HG03439 (cell line): ENCODE measurements at regions not wholly inside any gene's neighbourhood (a gene's known extent, or its start where the extent isn't known, plus 50 kb on each side); places are given as distances from the start of the nearest gene placed in this dataset.

Experiments
- ATAC-seq: cut with Tn5 transposase; IDR thresholded peaks from one replicate; pipeline ENCODE4 v1.9.1; 2021; ENCODE audit warnings: mild to moderate bottlenecking, moderate library complexity; ENCODE audit not compliant: unreplicated experiment

GRCh38 chr16:48105976-48106375, 49.8 kb downstream of the ABCC12 start:
- ATAC-seq: no peak

DNA sequence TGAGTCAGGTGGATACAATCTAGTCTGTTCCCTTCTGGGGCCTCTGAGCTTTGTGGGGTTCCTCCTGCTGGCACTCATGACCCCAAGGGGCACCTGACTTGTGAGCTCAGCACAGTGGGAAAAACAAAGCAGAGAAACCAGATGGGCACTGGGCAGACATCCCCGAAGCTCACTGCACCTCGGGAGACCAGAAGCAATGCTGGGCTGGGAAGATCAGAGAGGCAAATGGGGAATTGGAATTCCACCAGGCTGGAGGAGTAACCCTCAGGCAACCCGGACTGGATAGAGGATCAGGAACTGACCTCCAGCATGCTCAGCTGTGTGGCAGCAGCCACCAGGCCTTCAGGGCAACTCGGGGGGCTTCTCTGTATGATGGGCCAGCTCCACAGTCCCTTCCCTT, 50.3 kb downstream of the ABCC12 start:
- ATAC-seq: no peak

DNA sequence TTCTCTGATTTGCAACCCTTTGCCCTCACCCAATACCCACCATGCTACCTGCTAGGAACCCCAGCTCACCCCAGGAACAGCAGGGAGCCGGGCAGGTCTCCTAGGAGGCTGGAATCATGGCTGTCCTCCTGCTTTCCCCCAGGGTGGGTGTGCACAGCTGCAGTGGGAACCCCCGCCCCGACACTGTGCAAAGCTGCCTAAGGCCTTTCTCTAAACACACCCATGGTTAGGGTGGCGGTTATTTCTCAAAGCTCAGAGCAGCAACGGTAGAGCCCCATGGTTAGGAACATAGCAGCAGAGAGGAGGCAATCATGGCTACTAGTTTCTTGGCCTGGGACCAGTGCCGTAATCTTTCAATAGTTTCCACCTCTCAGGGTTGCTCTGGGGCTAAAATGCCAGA, 52.2 kb downstream of the ABCC12 start:
- no peak for ATAC-seq

GRCh38 chr16:48102083-48103008, 53.4 kb downstream of the ABCC12 start:
- ATAC-seq: no peak

DNA sequence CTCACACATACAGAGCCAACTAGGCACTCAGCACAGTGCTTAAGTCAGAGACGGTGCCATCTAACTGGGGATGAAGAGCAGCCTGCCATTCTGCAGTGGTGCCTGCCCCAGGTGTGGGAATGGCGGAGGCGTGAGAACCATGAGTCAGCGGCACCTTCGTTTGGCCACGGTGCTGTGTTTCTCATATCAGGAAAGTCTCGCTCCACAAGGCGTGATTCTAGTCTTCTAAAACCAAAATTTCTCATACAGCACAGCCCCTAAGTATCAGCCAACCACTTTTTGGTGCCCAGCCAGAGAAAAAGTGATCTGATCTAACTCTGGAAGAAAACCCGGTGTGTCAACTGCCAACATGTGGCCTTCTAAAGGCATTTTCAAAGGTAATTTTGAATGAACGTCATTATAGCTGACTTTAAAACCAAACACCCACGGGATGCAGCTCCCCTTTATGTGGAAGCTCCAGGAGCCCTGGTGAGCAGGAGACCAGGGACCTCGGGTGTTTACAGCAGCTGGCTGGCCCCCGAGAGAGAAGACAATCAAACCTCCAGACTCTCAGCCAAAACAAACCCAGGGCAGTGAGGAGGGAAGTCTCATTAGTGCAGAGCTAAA, 54.6 kb downstream of the ABCC12 start:
- ATAC-seq: peak; percentile 86

- ATAC-seq: no peak
Observed at GRCh38 chr16:48099455-48099854, 56.3 kb downstream of the ABCC12 start.

- ATAC-seq: no peak
Observed at GRCh38 chr16:48098472-48098871, 57.3 kb downstream of the ABCC12 start.

- ATAC-seq: no peak
Observed at GRCh38 chr16:48091117-48091516, 64.7 kb downstream of the ABCC12 start.

DNA sequence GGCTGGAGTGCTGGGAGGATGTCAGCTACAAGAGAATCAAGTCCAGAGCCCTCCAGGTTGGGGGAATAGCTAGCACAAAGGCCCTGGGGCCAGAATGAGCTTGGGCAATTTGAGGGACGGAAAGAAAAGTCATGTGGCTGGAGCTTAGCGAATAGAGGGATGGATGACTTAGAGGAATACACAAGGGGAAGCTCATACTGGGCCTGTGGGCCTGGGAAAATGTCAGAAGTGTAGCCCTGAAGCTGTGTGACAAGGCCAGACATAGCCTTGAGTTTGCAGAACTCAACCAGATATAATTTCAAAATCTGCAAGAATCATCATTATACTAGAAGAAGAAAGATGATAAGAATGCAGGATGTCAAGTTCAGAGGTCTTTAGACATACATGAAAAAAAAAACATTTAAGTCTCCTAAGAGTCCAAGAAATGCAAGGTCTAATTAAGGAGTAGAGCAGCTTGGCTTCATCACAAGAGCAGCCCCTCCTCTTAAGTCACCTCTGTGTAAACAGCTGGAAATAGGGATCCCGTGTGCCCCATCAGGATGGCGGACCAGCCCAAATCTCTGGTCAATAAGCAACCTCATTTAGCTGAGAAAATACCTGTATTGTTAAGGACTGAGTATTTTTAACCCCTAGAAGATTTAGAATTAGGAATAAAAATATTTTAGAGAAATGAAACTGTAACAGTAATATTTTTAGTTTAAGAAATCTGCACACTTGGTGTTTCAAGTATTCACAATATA, 66.6 kb downstream of the ABCC12 start:
- no peak for ATAC-seq

DNA sequence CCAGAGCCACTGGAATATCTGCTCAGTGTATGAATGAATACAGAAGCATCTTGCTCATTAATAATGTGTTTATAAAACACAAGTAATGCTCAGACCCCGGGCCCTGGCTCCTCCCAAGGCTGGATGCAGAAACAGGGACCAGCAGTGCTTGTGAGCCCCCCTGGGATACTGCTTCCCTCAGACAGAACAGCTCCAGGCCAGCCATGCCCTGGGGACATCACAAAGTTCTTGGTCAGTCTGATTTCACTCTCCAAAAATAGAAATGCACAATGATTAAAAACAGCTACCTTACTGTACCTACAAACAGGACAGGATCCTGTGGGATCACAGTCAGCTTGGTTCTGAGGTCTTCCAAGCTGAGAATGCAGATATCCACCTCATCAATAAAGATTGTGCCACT, 68.2 kb downstream of the ABCC12 start:
- no peak for ATAC-seq

DNA sequence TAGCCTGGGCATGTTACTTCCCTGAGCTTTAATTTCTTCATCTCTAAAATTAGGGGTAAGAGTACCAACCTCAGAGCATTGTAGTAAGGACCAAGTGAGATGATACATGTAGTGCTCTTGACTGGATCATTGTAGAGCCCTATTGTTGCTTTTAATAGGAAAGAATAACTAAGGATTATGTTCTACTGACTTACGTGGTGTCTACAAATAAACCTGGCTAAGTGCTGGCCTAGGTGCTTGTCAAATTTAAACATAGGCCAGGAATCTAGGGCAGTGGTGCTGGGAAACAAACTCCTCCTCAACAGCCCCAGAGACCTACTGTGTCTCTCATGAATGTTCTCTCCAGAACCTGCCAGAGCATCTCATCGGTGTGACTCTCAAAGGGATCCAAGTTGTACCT, 69.4 kb downstream of the ABCC12 start:
- ATAC-seq: no peak

GRCh38 chr16:48085729-48086128, 70.1 kb downstream of the ABCC12 start:
- no peak for ATAC-seq

GRCh38 chr16:48084826-48085225, 71.0 kb downstream of the ABCC12 start:
- no peak for ATAC-seq

GRCh38 chr16:48082516-48082915, 73.3 kb downstream of the ABCC12 start:
- ATAC-seq: no peak

DNA sequence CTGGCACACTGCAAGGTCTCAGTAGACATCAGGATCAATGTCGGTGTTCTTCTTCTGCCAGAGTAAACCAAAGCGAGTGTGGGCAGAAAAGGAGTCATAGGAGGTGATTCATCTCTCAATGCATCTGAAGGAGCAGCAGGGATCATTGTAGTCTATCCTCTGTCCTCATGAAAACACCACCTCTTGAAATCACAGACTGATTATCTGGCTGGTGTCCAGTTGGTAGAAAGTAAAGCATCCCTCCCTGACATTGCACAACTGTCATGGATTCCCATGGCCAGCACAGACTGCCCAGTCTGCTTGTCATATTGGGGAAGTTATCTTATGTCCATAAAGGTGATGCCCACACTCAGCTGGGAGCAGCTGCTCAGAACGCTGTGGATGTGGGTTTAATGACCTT, 74.1 kb downstream of the ABCC12 start:
- ATAC-seq: no peak

GRCh38 chr16:48076455-48077012, 79.3 kb downstream of the ABCC12 start:
- no peak for ATAC-seq

GRCh38 chr16:48075398-48075797, 80.4 kb downstream of the ABCC12 start:
- ATAC-seq: no peak

GRCh38 chr16:48067388-48067787, 88.4 kb downstream of the ABCC12 start:
- ATAC-seq: no peak

DNA sequence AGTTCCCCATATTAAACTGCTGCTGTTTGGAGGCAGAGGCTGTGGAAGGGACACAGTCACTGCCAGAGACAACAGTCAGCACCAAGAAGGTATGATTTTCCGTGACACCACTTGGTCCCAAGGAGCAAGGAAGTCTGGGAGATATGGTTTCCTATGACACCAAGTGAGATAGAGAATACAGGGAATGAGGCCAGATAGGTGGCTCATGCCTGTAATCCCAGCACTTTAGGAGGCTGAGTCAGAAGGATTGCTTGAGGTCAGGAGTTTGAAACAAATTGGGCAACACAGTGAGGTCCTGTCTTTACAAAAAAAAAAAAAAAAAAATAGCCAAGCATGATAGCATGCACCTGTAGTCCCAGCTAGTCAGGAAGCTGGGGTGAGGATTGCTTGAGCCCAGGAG, 90.8 kb downstream of the ABCC12 start:
- ATAC-seq: no peak

DNA sequence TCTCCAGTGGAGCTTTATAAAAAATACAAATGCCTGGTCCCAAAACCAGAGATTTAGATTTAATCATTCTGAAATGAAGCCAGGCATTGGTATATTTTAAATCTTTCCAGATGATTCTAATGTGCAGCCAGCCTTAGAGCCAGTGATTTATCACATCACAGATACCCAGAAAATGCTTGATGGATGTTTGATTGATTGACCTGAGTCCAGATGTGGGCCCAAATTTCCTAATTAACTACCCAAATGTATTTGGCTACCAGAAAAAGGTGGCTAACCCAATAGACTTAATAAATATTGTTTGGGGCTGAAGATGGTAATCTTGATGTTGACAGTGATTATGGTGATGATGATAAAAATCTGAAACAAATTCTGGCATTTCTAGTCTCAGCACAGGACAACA, 93.1 kb downstream of the ABCC12 start:
- ATAC-seq: no peak

DNA sequence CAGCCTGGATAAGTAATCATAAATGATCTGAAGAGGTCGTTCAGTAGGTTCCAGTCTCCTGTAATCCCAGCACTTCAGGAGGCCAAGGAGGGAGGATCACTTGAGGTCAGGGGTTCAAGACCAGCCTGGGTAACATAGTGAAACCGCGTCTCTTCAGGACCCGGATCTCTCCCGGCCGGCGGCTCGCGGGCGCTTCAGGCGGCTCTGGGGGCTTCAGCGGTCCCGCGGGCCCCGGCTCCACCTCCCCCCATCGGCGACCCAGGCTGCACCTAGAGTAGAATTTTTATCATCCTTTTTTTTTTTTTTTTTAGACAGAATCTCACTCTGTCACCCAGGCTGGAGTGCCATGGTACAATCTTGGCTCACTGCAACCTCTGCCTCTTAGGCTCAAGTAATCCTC, 95.9 kb downstream of the ABCC12 start:
- ATAC-seq: no peak
